Posterior vena cava (tissue), 2 donors: ENCODE measurements at regions not wholly inside any gene's neighbourhood (a gene's known extent, or its start where the extent isn't known, plus 50 kb on each side); places are given as distances from the start of the nearest gene placed in this dataset.

Source experiments
- DNase-seq: peaks from one replicate; pipeline ENCODE4 v3.0.0-alpha.2; 2020; ENCODE audit warnings: low spot score
- intact Hi-C, 2 donors: fragments of 100-400 bp; cut with DNase I; formaldehyde crosslinking; loops; one replicate each; pipeline versions ENCODE4 v1.14.1 to v1.14.2; 2022 to 2023
- donor health status: DM: yes; HTN: yes; CAD: no.
- donor health status: DM: yes; HTN: yes; CAD: no.

DNA sequence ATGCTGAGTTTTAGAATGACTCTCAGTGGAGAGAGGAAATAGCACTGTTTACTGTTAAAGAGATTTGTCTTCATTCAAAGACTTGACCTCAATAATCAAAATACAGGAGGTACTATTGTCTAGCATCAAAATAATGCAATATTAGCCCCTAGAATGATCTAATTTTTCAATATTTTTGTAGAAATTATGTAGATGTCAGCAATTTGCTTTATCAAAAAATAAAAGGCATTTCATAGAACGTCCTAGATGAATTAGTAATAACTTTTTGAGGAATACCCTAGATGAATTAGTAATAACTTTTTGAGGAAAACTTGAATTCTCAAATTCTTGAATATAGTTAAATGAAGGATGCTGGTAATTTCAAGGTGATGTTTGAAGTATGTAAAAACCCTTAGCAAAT, 1252.1 kb upstream of the CADM2 start:
- intact Hi-C loops: no loop called here
- no peak for DNase-seq

DNA sequence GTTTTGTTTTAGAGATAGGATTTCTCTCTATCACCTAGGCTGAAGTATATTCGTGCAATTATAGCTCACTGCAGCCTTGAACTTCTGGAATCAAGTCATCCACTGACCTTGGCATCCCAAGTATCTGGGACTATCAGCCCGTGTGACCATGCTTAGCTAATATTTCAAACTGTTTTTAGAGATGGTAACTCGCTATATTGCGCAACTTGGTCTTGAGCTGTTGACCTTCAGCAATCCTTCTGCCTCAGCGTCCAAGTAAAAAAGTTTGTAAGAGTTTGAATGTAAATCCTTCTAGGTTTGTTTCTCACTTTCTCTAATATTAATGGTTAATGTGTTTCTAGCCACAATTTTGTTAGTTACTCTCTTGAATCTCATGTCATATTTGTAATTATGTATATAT, 1243.5 kb upstream of the CADM2 start:
- intact Hi-C loops: no loop called here
- DNase-seq: no peak

DNA sequence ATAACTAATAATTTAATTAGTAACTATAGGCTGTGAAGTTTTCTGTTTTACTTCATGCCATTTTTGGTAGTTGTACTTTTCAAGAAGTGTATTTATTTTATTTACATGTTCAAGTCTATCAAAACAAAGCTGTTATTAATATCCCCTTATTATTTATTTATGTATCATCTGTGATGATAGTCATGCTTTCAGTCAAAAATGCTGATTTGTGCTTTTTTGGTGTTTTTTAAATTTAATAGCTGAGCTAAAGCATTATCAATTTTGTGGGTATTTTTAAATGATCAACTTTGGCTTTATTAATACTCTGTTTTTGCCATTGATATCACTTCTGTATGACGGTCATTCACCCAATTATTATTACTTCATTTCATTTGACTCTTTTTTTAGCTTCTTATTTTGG, 1229.2 kb upstream of the CADM2 start:
- DNase-seq: no peak
- intact Hi-C loops: no loop called here

DNA sequence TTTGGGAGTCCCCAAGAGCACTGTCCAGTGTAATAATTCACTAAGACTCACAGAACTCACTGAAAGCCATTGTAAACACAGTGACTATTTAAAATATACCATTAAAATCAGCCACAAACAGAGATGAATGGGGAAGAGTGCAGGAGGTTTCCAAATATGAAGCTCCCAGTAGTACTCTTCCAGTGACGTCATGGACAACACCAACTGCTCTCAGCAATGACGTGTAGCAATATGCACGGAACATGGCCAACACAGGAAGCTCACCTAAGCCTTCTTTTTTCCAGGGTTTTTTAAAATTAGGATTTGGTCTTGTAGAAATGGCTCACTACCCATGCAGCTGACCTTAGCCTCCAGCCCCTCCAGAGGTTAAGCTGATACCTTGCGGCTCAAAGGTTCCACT, 1224.1 kb upstream of the CADM2 start:
- intact Hi-C loops: no loop called here
- DNase-seq: no peak

DNA sequence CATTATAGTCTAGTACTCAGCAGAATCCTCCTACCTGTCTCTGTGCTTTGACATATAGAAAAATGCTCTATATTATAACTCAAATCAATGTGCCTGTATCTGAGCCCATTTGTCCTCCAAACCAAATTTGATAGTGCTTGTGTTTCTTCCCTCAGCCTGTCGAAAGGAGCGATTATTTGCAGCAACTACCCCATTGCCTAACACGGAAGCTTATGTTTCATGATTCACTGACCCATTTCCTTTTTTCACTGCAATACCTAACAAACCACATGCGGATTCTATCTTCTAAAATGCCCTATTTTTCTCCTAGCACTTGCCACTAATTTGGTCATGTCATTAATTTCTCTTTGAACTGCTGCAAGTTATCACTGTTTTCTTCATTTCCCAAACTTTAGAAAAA, 1220.6 kb upstream of the CADM2 start:
- no peak for DNase-seq
- intact Hi-C loops: no loop called here

DNA sequence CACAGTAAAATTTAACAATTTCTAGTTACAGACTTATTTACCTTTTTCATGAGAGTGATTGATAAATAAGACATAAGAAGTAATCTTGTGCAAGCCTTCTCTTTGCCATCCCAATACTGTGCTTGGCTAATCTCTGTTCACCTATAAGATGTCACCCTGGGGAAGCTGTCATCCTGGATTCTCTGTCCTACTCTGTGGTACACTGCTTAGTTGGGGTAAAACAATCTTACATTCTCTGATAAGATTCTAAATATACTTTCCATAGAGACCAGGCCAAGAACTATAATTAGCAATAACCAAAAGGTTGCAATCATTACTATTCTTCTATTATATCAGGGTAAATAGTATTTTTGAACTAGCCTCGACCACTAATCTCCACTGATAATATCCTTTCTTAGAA, 1218.3 kb upstream of the CADM2 start:
- intact Hi-C loops: no loop called here
- DNase-seq: no peak

DNA sequence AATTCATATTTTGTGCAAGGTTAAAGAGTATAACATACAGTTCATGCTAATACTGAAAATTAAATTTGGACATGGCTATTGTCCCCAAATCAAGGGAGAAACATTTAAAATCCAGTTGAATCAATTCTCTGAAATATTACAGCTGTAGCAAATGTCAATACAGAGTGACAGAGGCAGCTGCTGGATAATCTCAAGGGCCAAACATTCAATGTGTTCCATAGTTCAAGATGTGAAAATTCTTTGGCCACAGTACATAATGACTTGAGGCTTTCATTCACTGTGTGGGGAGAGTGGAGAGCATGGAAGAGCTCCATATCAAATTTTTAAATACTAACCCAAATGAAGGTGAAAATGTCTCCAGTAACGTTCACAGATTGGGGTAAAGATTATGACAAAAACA, 1192.8 kb upstream of the CADM2 start:
- intact Hi-C loops: no loop called here
- DNase-seq: no peak

DNA sequence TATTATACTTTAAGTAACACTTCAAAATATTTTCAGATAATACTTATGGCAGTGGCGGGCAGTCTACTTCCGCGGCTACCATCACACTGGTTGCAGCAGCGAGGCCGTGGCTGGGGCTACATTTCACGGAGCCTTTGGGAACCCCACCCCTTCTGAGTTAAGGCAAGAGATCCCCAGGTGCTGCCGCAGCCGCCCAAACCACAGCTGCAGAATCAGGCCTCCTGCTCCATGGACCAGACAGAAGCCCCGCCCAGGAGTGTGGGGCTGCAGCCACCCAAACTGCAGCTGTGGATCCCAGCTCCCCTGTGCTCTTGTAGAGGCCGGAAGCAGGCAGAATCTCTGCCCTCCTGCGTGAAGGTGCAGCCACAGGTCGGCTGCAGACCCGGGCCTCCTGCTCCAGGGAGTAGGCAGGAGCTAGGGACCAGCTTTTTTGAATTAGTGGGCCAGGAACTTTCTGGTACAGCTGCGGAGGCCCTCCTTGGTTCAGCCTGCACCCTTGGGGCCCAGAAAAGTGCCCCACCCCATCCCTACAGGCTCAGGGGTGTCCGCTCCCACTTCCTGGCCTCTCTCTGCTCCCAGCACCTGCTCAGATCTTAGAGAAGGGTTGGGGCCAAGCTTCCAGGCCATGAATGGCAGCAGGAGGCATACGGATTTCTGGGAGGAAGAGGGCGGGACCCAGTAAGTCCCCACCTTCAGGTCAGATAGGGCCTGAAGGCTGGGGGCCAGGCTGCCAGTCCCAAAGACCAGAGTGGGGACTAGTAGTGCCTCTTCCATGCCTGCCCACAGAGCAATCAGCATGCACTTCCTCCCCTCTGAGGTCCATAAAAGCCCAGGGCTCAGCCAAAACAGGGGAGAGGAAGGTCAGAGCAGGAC, 1188.8 kb upstream of the CADM2 start:
- intact Hi-C loops: loop anchor here in 1 of 2 donors (2.0 kb wide), 1 partner anchor 71 kb away; no protein-coding TSS in a partner anchor
- peak; percentile 52 for DNase-seq

DNA sequence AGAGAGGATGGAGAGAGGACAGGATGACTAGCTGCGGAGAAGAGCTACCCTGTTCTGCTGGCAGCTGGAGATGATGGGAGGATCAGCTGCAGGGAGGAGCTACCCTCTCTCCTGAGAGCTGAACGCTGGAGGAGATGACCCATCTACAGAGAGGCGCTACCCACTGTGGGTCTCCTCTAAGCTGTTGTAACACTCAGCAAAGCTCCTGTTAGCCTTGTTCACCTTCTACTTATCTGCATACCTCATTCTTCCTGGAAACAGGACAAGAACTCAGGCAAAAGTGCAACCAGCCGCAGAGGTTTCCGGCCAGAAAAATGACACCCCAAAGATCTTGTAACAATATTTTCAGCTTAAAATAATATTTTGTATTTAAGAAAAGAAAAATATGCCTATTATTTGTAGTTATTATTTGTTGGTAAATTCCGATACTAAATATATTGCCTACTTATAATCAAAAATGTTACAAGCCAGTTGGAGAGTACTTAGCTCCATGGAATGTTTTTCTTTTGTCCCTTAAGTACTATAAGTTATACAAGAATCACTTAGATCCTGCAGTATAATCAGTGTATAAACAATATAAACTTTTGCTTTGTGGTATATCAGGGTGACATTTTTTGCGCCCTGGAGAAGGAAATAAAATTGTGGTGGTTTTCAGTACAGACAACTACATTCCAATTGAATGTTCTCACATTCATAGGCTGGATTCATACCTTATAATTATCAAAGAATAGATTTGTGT, 1188.0 kb upstream of the CADM2 start:
- DNase-seq: no peak
- intact Hi-C loops: loop anchor here in 1 of 2 donors (2.0 kb wide), 1 partner anchor 72 kb away; no protein-coding TSS in a partner anchor

DNA sequence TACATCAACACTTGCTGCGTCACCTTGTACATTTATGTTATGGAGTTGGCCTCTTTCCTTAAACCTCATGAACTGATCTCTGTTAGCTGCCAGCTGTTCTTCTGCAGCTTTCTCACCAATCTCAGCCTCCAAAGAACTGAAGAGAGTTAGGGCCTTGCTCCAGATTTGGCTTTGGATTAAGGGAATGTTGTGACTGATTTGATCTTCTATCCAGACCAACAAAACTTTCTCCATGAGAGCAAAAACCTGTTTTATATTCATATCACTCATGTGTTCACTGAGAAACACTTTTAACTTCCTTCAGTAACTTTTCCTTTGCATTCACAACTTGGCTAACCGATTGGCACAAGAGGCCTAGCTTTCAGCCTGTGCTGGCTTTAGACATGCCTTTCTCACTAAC, 1156.0 kb upstream of the CADM2 start:
- intact Hi-C loops: no loop called here
- DNase-seq: no peak

DNA sequence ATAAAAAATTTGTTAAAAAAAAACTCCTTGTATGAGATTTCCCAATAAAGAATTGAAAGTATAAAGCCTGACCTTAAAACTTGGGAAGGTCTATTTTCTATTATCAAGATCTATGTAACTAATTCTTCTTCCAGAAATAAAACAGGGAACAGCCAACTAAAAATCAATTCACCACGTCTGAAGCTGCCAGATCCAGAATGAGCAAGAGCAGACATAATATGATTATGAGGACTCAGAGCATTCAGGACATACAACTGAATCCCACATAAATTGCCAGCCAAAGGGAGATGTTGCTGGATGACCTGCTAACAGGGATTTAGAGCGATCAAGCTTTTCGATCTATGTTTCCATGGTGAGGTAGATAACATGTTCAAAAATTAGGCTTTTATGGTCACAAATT, 1151.3 kb upstream of the CADM2 start:
- no peak for DNase-seq
- intact Hi-C loops: no loop called here

DNA sequence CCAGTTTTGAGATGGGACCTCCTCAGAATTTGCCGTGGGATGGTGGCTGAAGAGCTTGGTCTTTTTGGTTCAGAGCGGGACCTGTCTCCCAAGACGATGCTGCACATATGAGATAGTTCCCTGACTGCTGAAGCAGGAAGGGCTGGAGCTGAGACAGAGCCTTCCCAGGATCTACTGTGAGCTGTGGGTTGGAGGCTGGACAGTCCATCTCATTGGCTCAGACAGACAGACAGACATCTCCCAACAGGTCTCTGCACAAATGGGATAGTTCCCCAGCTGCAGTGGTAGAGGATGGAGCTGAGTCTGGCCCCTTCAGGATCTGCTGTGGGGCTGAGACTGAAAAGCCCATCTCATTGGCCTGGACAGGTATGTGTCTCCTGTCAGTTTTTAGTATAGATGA, 1145.6 kb upstream of the CADM2 start:
- DNase-seq: no peak
- intact Hi-C loops: no loop called here

DNA sequence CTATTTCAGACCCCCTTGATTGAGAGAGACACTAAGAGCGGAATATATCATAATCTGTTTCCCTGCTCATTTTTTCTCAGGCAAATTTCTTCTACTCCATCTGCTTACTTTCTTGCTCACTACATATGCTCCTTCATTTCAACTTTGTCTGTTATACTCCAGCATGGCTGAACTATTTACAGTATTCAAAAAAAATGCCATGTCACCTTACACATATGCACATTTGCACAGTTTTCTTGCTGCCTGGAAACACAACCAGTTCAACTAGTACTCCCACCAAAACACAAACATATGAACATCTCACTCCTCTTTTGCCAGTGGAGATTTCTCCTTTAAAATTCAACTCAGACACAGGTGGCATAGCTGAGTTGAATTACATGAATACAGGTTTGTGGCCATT, 1142.1 kb upstream of the CADM2 start:
- no peak for DNase-seq
- intact Hi-C loops: no loop called here

DNA sequence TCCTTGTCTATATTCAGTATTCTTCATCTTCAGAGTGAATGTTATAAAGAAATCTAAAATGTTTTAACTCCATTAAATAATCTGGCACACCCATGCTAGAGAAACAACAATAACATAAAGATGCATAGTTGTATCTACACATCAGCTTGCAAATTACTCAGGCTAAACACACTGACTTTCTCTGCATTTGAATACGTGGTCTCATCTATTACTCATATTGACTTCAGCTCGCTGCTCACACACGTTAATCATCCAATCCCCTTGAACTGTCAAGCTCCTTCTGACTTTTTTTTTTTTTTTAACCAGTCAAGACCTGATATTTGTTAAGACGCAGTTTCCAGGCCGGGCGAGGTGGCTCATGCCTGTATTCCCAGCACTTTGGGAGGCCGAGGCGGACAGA, 1137.3 kb upstream of the CADM2 start:
- intact Hi-C loops: no loop called here

DNA sequence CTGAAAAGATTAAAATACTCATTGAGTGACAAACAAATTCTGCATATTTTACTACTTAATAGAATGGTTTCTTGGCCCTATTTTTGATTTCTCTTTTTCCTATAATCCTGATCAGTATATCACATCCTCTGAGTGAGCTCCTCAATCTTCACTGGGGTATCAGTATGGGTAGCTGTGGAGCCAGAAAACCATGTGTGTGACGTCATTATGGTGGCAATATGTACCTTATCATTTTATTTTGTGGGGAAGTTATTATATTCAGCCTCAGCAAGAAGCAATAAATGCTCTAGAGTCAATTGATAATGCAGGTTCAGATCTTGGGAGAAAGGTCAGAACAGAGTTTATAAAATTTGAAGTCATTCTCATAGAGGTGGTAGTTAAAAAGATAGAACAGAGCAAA, 1135.7 kb upstream of the CADM2 start:
- intact Hi-C loops: no loop called here
- no peak for DNase-seq

More for the DNA sequence above, 1137.3 kb upstream of the CADM2 start:
- DNase-seq: no peak

DNA sequence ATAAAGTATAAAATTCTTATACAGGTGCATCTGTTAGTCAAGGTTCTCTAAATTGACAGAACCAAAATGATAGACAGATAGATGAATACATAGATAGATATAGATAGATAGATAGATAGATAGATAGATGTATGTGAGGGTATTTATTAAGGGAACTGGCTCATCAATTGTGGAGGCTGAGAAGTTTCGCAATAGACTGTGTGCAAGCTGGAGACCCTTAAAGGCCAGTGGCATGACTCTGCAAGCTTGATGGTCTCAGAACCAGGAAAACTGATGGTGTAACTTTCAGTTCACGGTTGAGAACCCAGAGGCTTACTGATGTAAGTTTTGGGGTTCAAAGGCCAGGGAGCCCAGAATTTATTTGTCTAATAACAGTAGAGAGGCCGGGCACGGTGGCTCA, 1123.7 kb upstream of the CADM2 start:
- no peak for DNase-seq
- intact Hi-C loops: no loop called here

DNA sequence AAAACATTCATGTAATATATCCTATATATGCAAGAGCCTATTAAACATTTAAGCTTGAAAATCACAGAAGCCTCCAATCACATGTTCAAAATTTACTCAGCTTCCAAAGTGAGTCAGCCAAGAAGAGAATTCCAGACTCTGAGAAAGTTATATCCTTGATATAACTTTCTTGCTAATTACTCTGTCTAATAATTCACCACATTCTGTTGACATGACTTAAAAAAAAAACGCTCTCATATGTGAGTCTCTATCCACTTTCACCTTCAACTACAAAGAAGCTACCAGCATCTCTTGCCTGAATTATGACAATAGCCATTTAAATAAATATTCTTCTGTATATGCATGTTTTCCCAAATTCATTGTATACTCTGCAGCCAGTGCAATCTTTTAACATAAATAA, 1116.3 kb upstream of the CADM2 start:
- intact Hi-C loops: no loop called here
- no peak for DNase-seq

DNA sequence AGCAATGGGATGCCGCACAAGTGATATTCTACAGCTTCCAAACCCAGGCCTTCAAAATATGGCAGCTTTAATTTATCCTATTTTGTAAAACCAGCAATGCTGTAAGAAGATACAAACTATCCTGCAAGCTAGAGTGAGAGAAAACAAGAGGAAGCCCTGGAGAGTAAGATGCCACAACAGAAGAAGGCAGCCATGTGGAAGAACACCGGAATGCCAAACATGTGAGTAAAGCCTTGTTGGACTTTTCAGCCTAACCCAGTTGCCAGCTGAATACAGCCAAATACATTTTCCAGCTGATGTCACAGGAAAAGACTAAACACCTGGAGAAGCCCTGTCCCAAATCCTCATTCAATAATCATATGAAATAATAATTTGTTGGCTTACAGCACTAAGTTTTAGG, 1115.1 kb upstream of the CADM2 start:
- intact Hi-C loops: no loop called here

DNA sequence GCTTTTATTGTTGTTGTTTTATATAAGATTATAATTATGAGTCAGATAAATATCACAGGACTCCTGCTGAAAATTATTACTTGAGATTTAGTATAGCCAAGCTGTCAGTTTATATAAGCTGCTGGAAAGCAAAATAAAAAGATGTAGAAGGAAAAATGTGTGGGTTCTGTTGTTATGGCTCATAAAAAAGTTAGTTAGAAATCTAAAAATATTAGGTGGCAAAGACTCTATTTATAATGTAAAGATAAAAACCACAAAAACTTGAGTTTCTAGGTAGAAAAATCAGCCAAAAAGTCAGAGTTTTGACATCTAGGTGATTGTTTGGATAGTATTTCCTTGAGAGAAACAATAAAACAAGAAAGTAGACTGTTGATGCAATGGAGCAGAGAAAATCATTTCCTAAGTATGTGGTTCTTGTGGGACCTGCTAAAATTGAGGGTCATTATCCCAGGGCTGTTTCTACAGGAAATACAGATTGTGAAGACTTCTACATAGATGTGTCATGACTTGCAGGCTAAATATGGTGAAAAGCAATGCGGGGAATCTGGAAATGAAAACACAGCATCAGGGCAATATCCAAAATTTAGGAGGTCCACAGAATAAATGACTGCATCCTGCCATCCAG, 1109.6 kb upstream of the CADM2 start:
- intact Hi-C loops: no loop called here
- no peak for DNase-seq

More for the DNA sequence above, 1115.1 kb upstream of the CADM2 start:
- DNase-seq: no peak

DNA sequence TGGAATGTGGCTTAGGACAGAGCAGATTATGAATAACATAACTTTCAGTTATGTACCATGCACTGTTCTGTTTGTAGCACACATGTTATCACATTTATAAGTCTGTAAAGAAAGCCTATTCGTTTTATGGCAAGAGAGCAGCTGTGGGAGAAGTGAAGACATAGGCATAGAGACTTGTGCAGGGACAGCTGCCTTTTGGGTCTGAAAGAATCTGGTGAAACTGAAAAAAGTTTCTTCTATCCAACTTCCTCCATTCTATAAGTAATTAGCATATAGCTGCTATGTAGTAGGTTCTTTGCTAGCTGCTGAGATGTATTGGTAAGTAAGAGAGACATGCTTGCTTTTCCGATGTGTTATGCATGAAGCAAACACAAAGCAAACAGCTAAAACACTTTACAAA, 1095.4 kb upstream of the CADM2 start:
- no peak for DNase-seq
- intact Hi-C loops: no loop called here
